AG09309 (cell line): ENCODE measurements at regions not wholly inside any gene's neighbourhood (a gene's known extent, or its start where the extent isn't known, plus 50 kb on each side); places are given as distances from the start of the nearest gene placed in this dataset.

ENCODE experiments used
- DNase-seq: peaks from one replicate; pipeline ENCODE4 v3.0.0-alpha.2; 2010; ENCODE audit warnings: low read depth
- H3K4me3 ChIP-seq: 2 replicates; pipeline ENCODE4 v1.5.1; 2011; ENCODE audit warnings: mild to moderate bottlenecking, low read depth, low read length, moderate library complexity; ENCODE audit not compliant: control insufficient read depth
- TF ChIP-seq, protein P1 (sequence below): IDR thresholded peaks from 2 replicates; pipeline ENCODE4 v1.5.1; 2011; ENCODE audit warnings: mild to moderate bottlenecking, low read depth, low read length, inconsistent platforms; ENCODE audit not compliant: insufficient read depth, control insufficient read depth; ENCODE audit errors: missing control alignments

- H3K4me3 ChIP-seq = no peak overlapping the region
- TF ChIP-seq, protein P1, sequence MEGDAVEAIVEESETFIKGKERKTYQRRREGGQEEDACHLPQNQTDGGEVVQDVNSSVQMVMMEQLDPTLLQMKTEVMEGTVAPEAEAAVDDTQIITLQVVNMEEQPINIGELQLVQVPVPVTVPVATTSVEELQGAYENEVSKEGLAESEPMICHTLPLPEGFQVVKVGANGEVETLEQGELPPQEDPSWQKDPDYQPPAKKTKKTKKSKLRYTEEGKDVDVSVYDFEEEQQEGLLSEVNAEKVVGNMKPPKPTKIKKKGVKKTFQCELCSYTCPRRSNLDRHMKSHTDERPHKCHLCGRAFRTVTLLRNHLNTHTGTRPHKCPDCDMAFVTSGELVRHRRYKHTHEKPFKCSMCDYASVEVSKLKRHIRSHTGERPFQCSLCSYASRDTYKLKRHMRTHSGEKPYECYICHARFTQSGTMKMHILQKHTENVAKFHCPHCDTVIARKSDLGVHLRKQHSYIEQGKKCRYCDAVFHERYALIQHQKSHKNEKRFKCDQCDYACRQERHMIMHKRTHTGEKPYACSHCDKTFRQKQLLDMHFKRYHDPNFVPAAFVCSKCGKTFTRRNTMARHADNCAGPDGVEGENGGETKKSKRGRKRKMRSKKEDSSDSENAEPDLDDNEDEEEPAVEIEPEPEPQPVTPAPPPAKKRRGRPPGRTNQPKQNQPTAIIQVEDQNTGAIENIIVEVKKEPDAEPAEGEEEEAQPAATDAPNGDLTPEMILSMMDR = no peak
- no peak for DNase-seq
These were observed 467.5 kb upstream of the CT83 start for GRCh38 chrX:116930311-116930710.

DNA sequence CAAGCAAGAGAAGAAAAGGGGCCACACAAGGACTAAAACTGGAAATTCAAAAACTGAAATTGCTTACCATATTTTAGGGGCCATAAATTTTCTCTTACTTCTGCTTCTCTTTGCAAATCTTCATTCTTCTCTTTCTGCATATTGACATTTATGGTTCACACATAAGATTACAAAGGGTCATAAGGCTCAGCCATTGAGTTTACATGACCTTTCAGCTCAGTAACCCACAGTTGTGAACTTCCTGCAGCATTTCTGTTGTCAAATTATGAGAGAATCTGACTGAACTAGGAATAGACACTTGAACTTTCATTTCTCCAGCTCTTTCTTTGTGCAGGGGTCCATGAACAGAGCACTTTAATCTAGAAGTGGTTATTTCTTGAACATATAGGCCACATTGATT lies 434.8 kb upstream of the CT83 start:
- no peak for DNase-seq
- TF ChIP-seq, protein P1 = no peak
- no peak overlapping the region for H3K4me3 ChIP-seq

GRCh38 chrX:116881961-116882360 lies 419.2 kb upstream of the CT83 start:
- no peak for DNase-seq
- TF ChIP-seq, protein P1 = no peak
- no peak overlapping the region for H3K4me3 ChIP-seq

GRCh38 chrX:116873671-116874070 lies 410.9 kb upstream of the CT83 start:
- DNase-seq = peak; percentile 35
- TF ChIP-seq, protein P1 = no peak
- H3K4me3 ChIP-seq = no peak overlapping the region

DNA sequence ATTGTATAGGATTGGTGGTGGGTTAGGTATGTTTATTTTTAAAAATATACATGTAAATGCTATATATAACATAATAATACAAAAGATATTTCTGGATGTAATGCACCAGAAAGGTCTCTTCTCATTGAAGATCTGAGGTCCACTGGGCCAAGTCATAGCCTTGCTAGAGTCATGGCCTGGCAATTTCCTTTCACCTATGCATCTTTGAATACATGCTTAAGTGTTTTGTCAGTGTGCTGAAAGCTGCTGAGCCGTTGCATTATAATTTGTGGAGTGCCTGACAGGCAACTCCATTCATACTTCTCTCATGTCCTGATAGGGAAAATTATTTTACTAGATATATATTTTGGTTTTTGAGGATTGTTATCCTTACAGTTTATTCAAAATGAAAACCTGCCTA lies 410.2 kb upstream of the CT83 start:
- H3K4me3 ChIP-seq = no peak overlapping the region
- TF ChIP-seq, protein P1 = no peak
- no peak for DNase-seq

GRCh38 chrX:116863029-116863428 lies 400.3 kb upstream of the CT83 start:
- no peak overlapping the region for H3K4me3 ChIP-seq
- TF ChIP-seq, protein P1 = no peak
- DNase-seq = no peak

GRCh38 chrX:116862340-116862739 lies 399.6 kb upstream of the CT83 start:
- no peak overlapping the region for H3K4me3 ChIP-seq
- no peak for DNase-seq
- TF ChIP-seq, protein P1 = no peak
